IMR-90 (cell line): ENCODE measurements at regions not wholly inside any gene's neighbourhood (a gene's known extent, or its start where the extent isn't known, plus 50 kb on each side); places are given as distances from the start of the nearest gene placed in this dataset.

Experiments used
- ATAC-seq: fragments of 200-7000 bp; cut with Tn5 transposase; 2 replicates; pipeline ENCODE4 v1.9.1; 2020; ENCODE audit warnings: low read depth, mild to moderate bottlenecking, moderate library complexity
- BruUV-seq: library from RNA; stranded (reverse); fragments of 400-500 nt; replicated peaks from 2 replicates; lab custom pipeline; 2021; lab: Mats Ljungman, UMichigan
- CTCF ChIA-PET: fragments of 300-600 bp; formaldehyde crosslinking; extraction: SDS; loops from one replicate; lab custom pipeline; 2021; ENCODE audit warnings: antibody characterized with exemption; lab: Yijun Ruan, JAX
- POLR2A ChIA-PET: fragments of 300-600 bp; sonication (Branson Sonifier 250); formaldehyde crosslinking; loops from one replicate; lab custom pipeline; 2022; ENCODE audit warnings: antibody characterized with exemption; ENCODE audit not compliant: unreplicated experiment; lab: Charles Lee
- DNase-seq: peaks from one replicate; pipeline ENCODE4 v3.0.0; 2013
- H2AFZ ChIP-seq: replicated peaks from 2 replicates; pipeline ENCODE3; 2013; ENCODE audit warnings: low read length, mild to moderate bottlenecking; ENCODE audit not compliant: poor library complexity
- H2AK5ac ChIP-seq: 2 replicates; pipeline ENCODE4 v1.6.1; 2013; ENCODE audit warnings: low read depth, low read length, inconsistent platforms
- H2AK9ac ChIP-seq: replicated peaks from 2 replicates; pipeline ENCODE3; 2013; ENCODE audit warnings: mild to moderate bottlenecking, low read depth, low read length, moderate library complexity; ENCODE audit not compliant: poor library complexity
- H2BK120ac ChIP-seq: 2 replicates; pipeline ENCODE4 v1.6.1; 2013; ENCODE audit warnings: low read depth, low read length, inconsistent platforms
- H2BK15ac ChIP-seq: 3 replicates; pipeline ENCODE4 v1.6.1; 2013; ENCODE audit warnings: low read depth, low read length, inconsistent platforms
- H2BK20ac ChIP-seq: 2 replicates; pipeline ENCODE4 v1.6.1; 2013; ENCODE audit warnings: low read depth, mild to moderate bottlenecking, inconsistent platforms, low read length, moderate library complexity
- H2BK5ac ChIP-seq: 2 replicates; pipeline ENCODE4 v1.6.1; 2013; ENCODE audit warnings: mild to moderate bottlenecking, low read depth, low read length, inconsistent platforms; ENCODE audit not compliant: poor library complexity, severe bottlenecking
- H3K14ac ChIP-seq: replicated peaks from 2 replicates; pipeline ENCODE4 v1.6.1; 2013; ENCODE audit warnings: low read depth, low read length, inconsistent platforms
- H3K18ac ChIP-seq: 2 replicates; pipeline ENCODE4 v1.6.1; 2013; ENCODE audit warnings: low read depth, low read length, control low read depth
- H3K23ac ChIP-seq: 2 replicates; pipeline ENCODE4 v1.6.1; 2013; ENCODE audit warnings: low read depth, low read length, inconsistent platforms
- H3K27ac ChIP-seq: 2 replicates; pipeline ENCODE4 v1.5.1; 2013; ENCODE audit warnings: mild to moderate bottlenecking, control low read depth, low read length; ENCODE audit not compliant: insufficient read depth
- H3K27me3 ChIP-seq: 2 replicates; pipeline ENCODE4 v1.6.1; 2013; ENCODE audit warnings: low read length; ENCODE audit not compliant: control insufficient read depth, insufficient read depth
- H3K36me3 ChIP-seq: 2 replicates; pipeline ENCODE4 v1.6.1; 2013; ENCODE audit warnings: low read length, mixed read lengths; ENCODE audit not compliant: control insufficient read depth, insufficient read depth
- H3K4ac ChIP-seq: 2 replicates; pipeline ENCODE4 v1.6.1; 2013; ENCODE audit warnings: low read depth, low read length, inconsistent platforms
- H3K4me1 ChIP-seq: 2 replicates; pipeline ENCODE4 v1.6.1; 2013; ENCODE audit warnings: low read length, mixed read lengths; ENCODE audit not compliant: control insufficient read depth, insufficient read depth
- H3K4me2 ChIP-seq: 2 replicates; pipeline ENCODE4 v1.6.1; 2013; ENCODE audit warnings: low read depth, mild to moderate bottlenecking, control low read depth, low read length, moderate library complexity
- H3K4me3 ChIP-seq: 2 replicates; pipeline ENCODE4 v1.5.1; 2013; ENCODE audit warnings: low read depth, mild to moderate bottlenecking, control low read depth, low read length, moderate library complexity; ENCODE audit not compliant: insufficient read depth
- H3K56ac ChIP-seq: 2 replicates; pipeline ENCODE4 v1.6.1; 2013; ENCODE audit warnings: low read length, inconsistent platforms; ENCODE audit not compliant: insufficient read depth; ENCODE audit errors: extremely low read depth
- H3K79me1 ChIP-seq, 2 experiments: 2 replicates each; pipeline ENCODE4 v1.6.1; 2013; ENCODE audit warnings: low read length in 2 of 2, inconsistent platforms in 1 of 2, low read depth in 1 of 2
- H3K9ac ChIP-seq: 2 replicates; pipeline ENCODE4 v1.6.1; 2013; ENCODE audit warnings: low read depth, low read length, control low read depth
- H3K9me1 ChIP-seq: 2 replicates; pipeline ENCODE4 v1.6.1; 2013; ENCODE audit warnings: low read length, inconsistent platforms; ENCODE audit not compliant: insufficient read depth
- H3K9me3 ChIP-seq: 2 replicates; pipeline ENCODE4 v1.6.1; 2013; ENCODE audit warnings: low read length; ENCODE audit not compliant: control insufficient read depth, insufficient read depth
- H4K20me1 ChIP-seq: 2 replicates; pipeline ENCODE4 v1.6.1; 2013; ENCODE audit warnings: low read length, inconsistent platforms; ENCODE audit not compliant: insufficient read depth
- H4K5ac ChIP-seq: 2 replicates; pipeline ENCODE4 v1.6.1; 2013; ENCODE audit warnings: mild to moderate bottlenecking, low read depth, low read length, control low read depth
- H4K8ac ChIP-seq, 2 experiments: 2 replicates each; pipeline ENCODE4 v1.6.1; 2013; ENCODE audit warnings: low read depth in 2 of 2, low read length in 2 of 2, control low read depth in 1 of 2, inconsistent platforms in 1 of 2
- H4K91ac ChIP-seq: 2 replicates; pipeline ENCODE4 v1.6.1; 2013; ENCODE audit warnings: low read depth, low read length, inconsistent platforms; ENCODE audit not compliant: insufficient read depth
- BHLHE40 ChIP-seq: fragments of 150-350 bp; IDR thresholded peaks from 2 replicates; pipeline ENCODE4 v1.6.1; 2016; ENCODE audit warnings: mild to moderate bottlenecking, low read depth, low read length
- CEBPB ChIP-seq: IDR thresholded peaks from 2 replicates; pipeline ENCODE4 v1.6.1; 2012; ENCODE audit warnings: low read depth, low read length, improper control_type of control experiment
- CHD1 ChIP-seq: IDR thresholded peaks from 2 replicates; pipeline ENCODE4 v1.6.1; 2012; ENCODE audit warnings: low read depth, low read length, improper control_type of control experiment
- FOS ChIP-seq: fragments of 150-350 bp; IDR thresholded peaks from 2 replicates; pipeline ENCODE4 v1.6.1; 2016; ENCODE audit warnings: low read depth, low read length
- MAFK ChIP-seq: IDR thresholded peaks from 2 replicates; pipeline ENCODE4 v1.6.1; 2012; ENCODE audit warnings: low read depth, low read length, improper control_type of control experiment
- MAZ ChIP-seq: IDR thresholded peaks from 2 replicates; pipeline ENCODE4 v1.6.1; 2012; ENCODE audit warnings: low read depth, mild to moderate bottlenecking, low read length, improper control_type of control experiment, moderate library complexity, borderline replicate concordance
- MXI1 ChIP-seq: IDR thresholded peaks from 2 replicates; pipeline ENCODE4 v1.6.1; 2012; ENCODE audit warnings: low read depth, mild to moderate bottlenecking, low read length, moderate library complexity, borderline replicate concordance
- NFE2L2 ChIP-seq: fragments of 150-350 bp; IDR thresholded peaks from 2 replicates; pipeline ENCODE4 v1.6.1; 2016; ENCODE audit warnings: low read depth, mild to moderate bottlenecking, low read length
- POLR2A ChIP-seq: IDR thresholded peaks from 2 replicates; pipeline ENCODE4 v1.6.1; 2012; ENCODE audit warnings: mild to moderate bottlenecking, low read depth, low read length
- RAD21 ChIP-seq: IDR thresholded peaks from 2 replicates; pipeline ENCODE4 v1.6.1; 2012; ENCODE audit warnings: low read length, improper control_type of control experiment
- RCOR1 ChIP-seq: IDR thresholded peaks from 2 replicates; pipeline ENCODE4 v1.6.1; 2012; ENCODE audit warnings: mild to moderate bottlenecking, low read length, improper control_type of control experiment; ENCODE audit not compliant: insufficient replicate concordance
- RFX5 ChIP-seq: IDR thresholded peaks from 2 replicates; pipeline ENCODE4 v1.8.0; 2012; ENCODE audit warnings: low read depth, mild to moderate bottlenecking, low read length, moderate library complexity
- SMC3 ChIP-seq: fragments of 150-350 bp; IDR thresholded peaks from 2 replicates; pipeline ENCODE4 v1.6.1; 2016; ENCODE audit warnings: low read depth, mild to moderate bottlenecking, antibody characterized with exemption, low read length, moderate library complexity
- dilution Hi-C: fragments of 300-500 bp; cut with HindIII; formaldehyde crosslinking; loops from one replicate; pipeline ENCODE4 v1.14.3; 2018; ENCODE audit warnings: low sequenced_read_pairs; ENCODE audit not compliant: unreplicated experiment
- in situ Hi-C: fragments of 300-500 bp; cut with MboI; formaldehyde crosslinking; loops from 3 replicates; pipeline ENCODE4 v1.14.3; 2019; ENCODE audit warnings: low sequenced_read_pairs, inconsistent platforms, mixed read lengths
- intact Hi-C: fragments of 100-400 bp; cut with micrococcal nuclease; formaldehyde crosslinking; loops from 2 replicates; pipeline ENCODE4 v1.10.0; 2022
- TF ChIP-seq, protein P1 (sequence below): fragments of 150-350 bp; IDR thresholded peaks from 2 replicates; pipeline ENCODE4 v1.6.1; 2016; ENCODE audit warnings: low read depth, mild to moderate bottlenecking, low read length, moderate library complexity, borderline replicate concordance
- TF ChIP-seq, protein P2 (sequence below): conservative IDR thresholded peaks from 2 replicates; pipeline ENCODE4 v1.5.1; 2012; ENCODE audit warnings: mild to moderate bottlenecking, low read depth, low read length, improper control_type of control experiment
- TF ChIP-seq, protein P3 (sequence below): fragments of 150-350 bp; IDR thresholded peaks from 2 replicates; pipeline ENCODE4 v1.6.1; 2017; ENCODE audit warnings: mild to moderate bottlenecking, antibody characterized with exemption, low read length, low read depth

DNA sequence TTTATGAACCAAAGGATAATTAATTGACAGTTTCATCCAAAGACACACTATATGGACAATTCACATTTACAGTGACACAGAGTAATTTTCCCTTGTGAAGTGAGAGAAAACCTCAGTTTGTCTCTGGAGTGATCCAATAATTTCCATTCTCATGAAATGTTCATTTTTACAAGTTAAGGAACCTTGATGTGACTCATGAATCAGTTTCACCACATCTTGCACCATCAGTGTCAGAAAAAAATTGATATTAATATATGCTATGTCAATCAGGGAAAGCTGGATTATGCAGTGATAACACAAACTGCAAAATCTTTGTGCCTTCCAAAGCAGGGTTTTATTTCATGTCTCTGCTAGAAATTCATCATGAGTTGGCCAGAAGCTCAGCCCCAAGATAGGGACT, 348.1 kb downstream of the ARPP21 start:
- H3K4ac ChIP-seq: no peak overlapping the region
- H2BK120ac ChIP-seq: no peak overlapping the region
- no peaks in the 10 kb centered on the region for H3K9me1 ChIP-seq
- TF ChIP-seq RFX5 (no peak), NFE2L2 (no peak), MXI1 (no peak), POLR2A (no peak), RAD21 (no peak), FOS (no peak), CEBPB (no peak), BHLHE40 (no peak), CHD1 (no peak), RCOR1 (no peak), SMC3 (no peak), MAFK (no peak), MAZ (no peak)
- TF ChIP-seq, protein P1, sequence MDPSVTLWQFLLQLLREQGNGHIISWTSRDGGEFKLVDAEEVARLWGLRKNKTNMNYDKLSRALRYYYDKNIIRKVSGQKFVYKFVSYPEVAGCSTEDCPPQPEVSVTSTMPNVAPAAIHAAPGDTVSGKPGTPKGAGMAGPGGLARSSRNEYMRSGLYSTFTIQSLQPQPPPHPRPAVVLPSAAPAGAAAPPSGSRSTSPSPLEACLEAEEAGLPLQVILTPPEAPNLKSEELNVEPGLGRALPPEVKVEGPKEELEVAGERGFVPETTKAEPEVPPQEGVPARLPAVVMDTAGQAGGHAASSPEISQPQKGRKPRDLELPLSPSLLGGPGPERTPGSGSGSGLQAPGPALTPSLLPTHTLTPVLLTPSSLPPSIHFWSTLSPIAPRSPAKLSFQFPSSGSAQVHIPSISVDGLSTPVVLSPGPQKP: no peak
- TF ChIP-seq, protein P2, sequence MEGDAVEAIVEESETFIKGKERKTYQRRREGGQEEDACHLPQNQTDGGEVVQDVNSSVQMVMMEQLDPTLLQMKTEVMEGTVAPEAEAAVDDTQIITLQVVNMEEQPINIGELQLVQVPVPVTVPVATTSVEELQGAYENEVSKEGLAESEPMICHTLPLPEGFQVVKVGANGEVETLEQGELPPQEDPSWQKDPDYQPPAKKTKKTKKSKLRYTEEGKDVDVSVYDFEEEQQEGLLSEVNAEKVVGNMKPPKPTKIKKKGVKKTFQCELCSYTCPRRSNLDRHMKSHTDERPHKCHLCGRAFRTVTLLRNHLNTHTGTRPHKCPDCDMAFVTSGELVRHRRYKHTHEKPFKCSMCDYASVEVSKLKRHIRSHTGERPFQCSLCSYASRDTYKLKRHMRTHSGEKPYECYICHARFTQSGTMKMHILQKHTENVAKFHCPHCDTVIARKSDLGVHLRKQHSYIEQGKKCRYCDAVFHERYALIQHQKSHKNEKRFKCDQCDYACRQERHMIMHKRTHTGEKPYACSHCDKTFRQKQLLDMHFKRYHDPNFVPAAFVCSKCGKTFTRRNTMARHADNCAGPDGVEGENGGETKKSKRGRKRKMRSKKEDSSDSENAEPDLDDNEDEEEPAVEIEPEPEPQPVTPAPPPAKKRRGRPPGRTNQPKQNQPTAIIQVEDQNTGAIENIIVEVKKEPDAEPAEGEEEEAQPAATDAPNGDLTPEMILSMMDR: no peak
- TF ChIP-seq, protein P3, sequence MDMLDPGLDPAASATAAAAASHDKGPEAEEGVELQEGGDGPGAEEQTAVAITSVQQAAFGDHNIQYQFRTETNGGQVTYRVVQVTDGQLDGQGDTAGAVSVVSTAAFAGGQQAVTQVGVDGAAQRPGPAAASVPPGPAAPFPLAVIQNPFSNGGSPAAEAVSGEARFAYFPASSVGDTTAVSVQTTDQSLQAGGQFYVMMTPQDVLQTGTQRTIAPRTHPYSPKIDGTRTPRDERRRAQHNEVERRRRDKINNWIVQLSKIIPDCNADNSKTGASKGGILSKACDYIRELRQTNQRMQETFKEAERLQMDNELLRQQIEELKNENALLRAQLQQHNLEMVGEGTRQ: no peak
- H3K56ac ChIP-seq: no peak overlapping the region
- DNase-seq (no peak), ATAC-seq (no peak)
- H2AK5ac ChIP-seq: no peak overlapping the region
- H2AFZ ChIP-seq: no peak overlapping the region
- H3K27me3 ChIP-seq: no peaks in the 10 kb centered on the region
- ChIA-PET POLR2A (no interaction called here), CTCF (no interaction called here)
- H3K18ac ChIP-seq: no peak overlapping the region
- H3K4me2 ChIP-seq: no peak overlapping the region
- dilution Hi-C loops (no loop called here), intact Hi-C loops (no loop called here), in situ Hi-C loops (no loop called here)
- H3K9ac ChIP-seq: no peak overlapping the region
- H4K5ac ChIP-seq: no peak overlapping the region
- H3K27ac ChIP-seq: no peak overlapping the region
- no peak overlapping the region for H3K23ac ChIP-seq
- H3K14ac ChIP-seq: no peak overlapping the region
- H2BK5ac ChIP-seq: no peak overlapping the region
- no peak overlapping the region for H2AK9ac ChIP-seq
- H2BK15ac ChIP-seq: no peak overlapping the region
- no peaks in the 10 kb centered on the region for H3K36me3 ChIP-seq
- no peaks in the 10 kb centered on the region for H3K9me3 ChIP-seq
- H3K4me3 ChIP-seq: no peak overlapping the region
- no peaks in the 10 kb centered on the region for H4K20me1 ChIP-seq
- no peak overlapping the region for H4K8ac ChIP-seq
- H3K4me1 ChIP-seq: no peaks in the 10 kb centered on the region
- no TSS peak for BruUV-seq
- H4K91ac ChIP-seq: no peak overlapping the region
- no peak overlapping the region for H2BK20ac ChIP-seq
- H3K79me1 ChIP-seq: no peaks in the 10 kb centered on the region
